RWPE1 (cell line): ENCODE measurements at regions not wholly inside any gene's neighbourhood (a gene's known extent, or its start where the extent isn't known, plus 50 kb on each side); places are given as distances from the start of the nearest gene placed in this dataset.

Experiments
- CTCF ChIA-PET: fragments of 350-600 bp; sonication (Branson Sonifier 250); formaldehyde crosslinking; extraction: SDS; loops from one replicate; lab custom pipeline; 2021; lab: Yijun Ruan, JAX
- POLR2A ChIA-PET: fragments of 400-600 bp; formaldehyde crosslinking; extraction: SDS; loops from one replicate; lab custom pipeline; 2020; ENCODE audit warnings: antibody characterized with exemption; ENCODE audit not compliant: low non-redundant PET; lab: Yijun Ruan, JAX
- DNase-seq: peaks from one replicate; pipeline ENCODE4 v3.0.0; 2012; ENCODE audit warnings: low spot score
- H3K27ac ChIP-seq: fragments of 450-650 bp; 2 replicates; pipeline ENCODE4 v1.5.1; 2017
- TF ChIP-seq, protein P1 (sequence below): fragments of 450-650 bp; conservative IDR thresholded peaks from 2 replicates; pipeline ENCODE4 v1.5.1; 2017; ENCODE audit warnings: low read depth, mild to moderate bottlenecking

DNA sequence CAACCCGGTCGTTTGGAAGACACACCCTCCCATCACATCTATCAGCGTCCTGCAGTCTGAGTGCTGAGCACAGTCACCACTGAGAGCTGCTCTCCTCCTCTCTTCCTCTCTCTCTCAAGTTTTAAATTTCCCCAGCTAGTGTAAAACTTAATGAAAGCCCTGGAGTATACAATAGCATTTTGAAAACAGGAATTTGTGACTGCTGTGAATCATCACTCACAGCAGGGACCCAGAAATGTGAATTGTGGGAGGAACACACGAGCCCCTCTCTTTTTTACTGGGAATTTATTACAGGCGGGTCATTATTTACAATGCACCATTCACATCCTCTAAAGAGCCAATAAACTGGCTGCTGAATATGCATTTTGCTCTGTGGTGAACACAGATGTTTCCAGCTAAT is 185.0 kb upstream of the SMIM21 start:
- TF ChIP-seq, protein P1, sequence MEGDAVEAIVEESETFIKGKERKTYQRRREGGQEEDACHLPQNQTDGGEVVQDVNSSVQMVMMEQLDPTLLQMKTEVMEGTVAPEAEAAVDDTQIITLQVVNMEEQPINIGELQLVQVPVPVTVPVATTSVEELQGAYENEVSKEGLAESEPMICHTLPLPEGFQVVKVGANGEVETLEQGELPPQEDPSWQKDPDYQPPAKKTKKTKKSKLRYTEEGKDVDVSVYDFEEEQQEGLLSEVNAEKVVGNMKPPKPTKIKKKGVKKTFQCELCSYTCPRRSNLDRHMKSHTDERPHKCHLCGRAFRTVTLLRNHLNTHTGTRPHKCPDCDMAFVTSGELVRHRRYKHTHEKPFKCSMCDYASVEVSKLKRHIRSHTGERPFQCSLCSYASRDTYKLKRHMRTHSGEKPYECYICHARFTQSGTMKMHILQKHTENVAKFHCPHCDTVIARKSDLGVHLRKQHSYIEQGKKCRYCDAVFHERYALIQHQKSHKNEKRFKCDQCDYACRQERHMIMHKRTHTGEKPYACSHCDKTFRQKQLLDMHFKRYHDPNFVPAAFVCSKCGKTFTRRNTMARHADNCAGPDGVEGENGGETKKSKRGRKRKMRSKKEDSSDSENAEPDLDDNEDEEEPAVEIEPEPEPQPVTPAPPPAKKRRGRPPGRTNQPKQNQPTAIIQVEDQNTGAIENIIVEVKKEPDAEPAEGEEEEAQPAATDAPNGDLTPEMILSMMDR: no peak
- ChIA-PET CTCF (interaction anchor here (0.6 kb wide), 1 partner anchor 178 kb away, joined by 3 read pairs; no protein-coding TSS in a partner anchor), POLR2A (no interaction called here)
- no peak for DNase-seq
- H3K27ac ChIP-seq: no peak overlapping the region

DNA sequence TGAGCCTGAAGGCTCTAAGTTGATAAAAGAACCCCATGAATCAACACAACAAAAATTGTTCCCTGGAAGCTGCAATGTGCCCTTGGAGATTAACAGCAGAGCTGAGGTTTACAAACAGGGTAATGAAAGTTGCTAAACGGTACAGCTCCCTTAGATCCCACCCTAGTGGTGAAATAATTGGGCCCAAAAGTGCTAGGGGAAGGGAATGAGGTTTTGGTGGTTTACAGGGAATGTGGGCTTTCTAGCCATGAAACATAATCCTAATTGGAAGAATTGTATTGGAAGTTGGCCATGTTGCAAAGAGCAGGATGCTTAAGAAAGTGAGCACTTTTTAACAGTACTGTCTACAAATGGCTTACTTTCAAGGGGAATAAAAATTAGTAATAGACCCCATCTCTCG is 180.2 kb upstream of the SMIM21 start:
- DNase-seq: no peak
- TF ChIP-seq, protein P1: no peak
- CTCF ChIA-PET: no interaction called here
- H3K27ac ChIP-seq: no peak overlapping the region
- POLR2A ChIA-PET: no interaction called here

DNA sequence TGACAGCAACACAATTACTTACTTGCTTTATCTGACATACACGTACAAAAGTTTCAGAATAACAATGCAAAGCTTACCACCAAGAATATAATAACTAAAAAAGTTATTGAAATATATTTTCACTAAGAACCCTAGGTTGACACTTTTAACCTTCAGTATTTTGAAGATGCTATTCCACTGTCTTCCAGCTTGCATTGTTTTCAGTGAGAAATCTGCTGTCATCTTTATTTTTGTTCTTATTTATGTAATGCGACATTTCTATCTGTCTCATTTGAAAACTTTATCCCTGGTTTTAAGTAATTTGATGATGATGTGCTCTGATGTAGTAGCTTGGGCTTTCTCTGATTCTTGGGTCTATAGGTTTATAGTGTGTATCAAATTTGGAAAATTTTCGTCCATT is 165.0 kb upstream of the SMIM21 start:
- no peak for DNase-seq
- H3K27ac ChIP-seq: no peak overlapping the region
- ChIA-PET POLR2A (no interaction called here), CTCF (no interaction called here)
- TF ChIP-seq, protein P1: no peak

DNA sequence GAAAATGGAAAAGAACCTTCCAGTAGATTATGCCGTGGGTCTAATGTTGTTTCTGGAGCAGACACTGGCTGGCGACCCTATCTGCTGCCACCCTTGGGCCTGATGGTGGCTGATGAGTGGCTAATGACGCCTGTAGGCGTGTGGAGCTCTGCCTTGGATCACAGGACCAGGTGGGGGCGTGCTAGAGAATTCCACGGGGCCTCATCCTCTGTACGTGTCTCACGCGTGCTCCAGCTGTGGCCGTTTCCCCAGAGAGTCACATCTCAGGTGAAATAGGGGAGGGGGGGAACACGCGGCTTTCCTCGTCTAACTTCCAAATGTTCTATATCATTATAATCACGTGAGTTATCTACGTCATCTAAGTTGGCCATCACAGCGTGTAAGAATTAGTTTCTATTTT is 160.9 kb upstream of the SMIM21 start:
- CTCF ChIA-PET: no interaction called here
- TF ChIP-seq, protein P1: no peak
- DNase-seq: no peak
- POLR2A ChIA-PET: no interaction called here
- no peak overlapping the region for H3K27ac ChIP-seq

DNA sequence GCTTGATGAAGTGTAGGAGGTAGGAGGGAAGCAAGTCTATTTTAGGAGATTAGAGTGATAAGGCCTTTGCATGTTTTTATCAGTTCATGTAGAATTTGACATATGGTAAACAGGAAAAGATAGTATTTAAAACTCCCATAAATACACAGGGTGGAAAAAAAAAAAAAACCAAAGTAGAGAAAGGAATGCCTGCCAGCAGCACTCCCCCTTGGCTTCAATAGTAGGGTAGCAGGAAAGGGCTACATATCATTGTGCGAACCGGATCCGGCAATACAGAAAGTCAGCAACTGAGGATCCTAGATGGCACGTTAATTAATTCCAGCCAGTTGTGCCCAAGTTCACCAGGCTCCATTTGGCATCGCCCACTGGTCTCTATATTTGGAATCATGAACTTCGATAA is 159.6 kb upstream of the SMIM21 start:
- POLR2A ChIA-PET: no interaction called here

DNA sequence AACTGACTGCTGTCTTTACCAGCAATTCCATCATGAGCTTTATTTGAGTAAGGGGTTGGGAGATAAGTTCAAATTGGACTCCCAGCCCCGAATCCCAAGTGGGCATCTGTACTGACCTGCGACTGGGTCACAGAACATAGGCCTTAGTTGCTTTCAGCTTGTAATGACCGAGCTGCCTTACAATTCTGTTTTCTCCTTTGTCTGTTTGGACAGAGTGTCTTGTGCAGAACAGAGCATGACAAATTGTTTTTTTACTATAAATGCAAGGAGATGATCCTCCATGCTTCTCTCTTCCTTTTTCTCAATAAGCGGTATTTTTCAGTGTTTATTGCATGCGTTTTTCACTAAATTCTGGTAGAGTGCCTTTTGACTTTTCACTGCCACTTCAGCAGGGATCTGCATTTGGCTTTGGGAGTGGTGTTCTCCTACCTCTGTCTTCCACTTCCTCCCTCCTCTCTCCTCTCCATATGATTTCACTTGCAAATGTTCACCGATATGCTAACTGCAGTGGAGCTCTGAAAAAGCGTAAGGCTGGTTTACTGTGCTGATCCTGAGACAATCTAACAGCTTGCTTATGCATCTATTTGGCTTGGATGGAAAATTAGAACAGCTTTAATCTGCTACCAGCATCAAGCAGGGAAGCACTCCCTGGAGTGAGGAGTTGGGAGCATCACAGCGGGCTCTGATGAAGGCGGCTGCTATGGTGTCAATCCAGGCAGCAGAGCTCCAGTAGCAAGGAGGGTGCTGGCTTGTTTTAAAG is 158.8 kb upstream of the SMIM21 start:
- POLR2A ChIA-PET: no interaction called here
- TF ChIP-seq, protein P1: no peak
- no peak for DNase-seq
- CTCF ChIA-PET: no interaction called here
- no peak overlapping the region for H3K27ac ChIP-seq

More for the DNA sequence above, 159.6 kb upstream of the SMIM21 start:
- TF ChIP-seq, protein P1: no peak
- CTCF ChIA-PET: no interaction called here
- DNase-seq: no peak
- H3K27ac ChIP-seq: no peak overlapping the region
